HEK293 (cell line): ENCODE measurements at regions not wholly inside any gene's neighbourhood (a gene's known extent, or its start where the extent isn't known, plus 50 kb on each side); places are given as distances from the start of the nearest gene placed in this dataset.

Source experiments
- CTCF ChIA-PET: fragments of 350-600 bp; formaldehyde crosslinking; extraction: SDS; loops from one replicate; lab custom pipeline; 2021; ENCODE audit warnings: antibody characterized with exemption; lab: Yijun Ruan, JAX
- POLR2A ChIA-PET: fragments of 300-600 bp; formaldehyde crosslinking; extraction: SDS; loops from one replicate; lab custom pipeline; 2020; ENCODE audit warnings: antibody characterized with exemption, inconsistent platforms; lab: Yijun Ruan, JAX
- H3K27ac ChIP-seq: fragments of 200-500 bp; sonication (Bioruptor generic); 2 replicates; pipeline ENCODE4 v1.5.1; 2014; ENCODE audit warnings: low read depth, low read length, control low read depth, inconsistent platforms; ENCODE audit errors: extremely low read depth
- H3K36me3 ChIP-seq, 2 experiments: fragments of 200-500 bp in 1 of 2; sonication (Bioruptor generic) in 1 of 2; 1 replicate in 1 of 2; 2 replicates in 1 of 2; pipeline ENCODE4 v1.5.1; 2014 to 2017; ENCODE audit warnings: inconsistent platforms in 2 of 2, low read length in 2 of 2; ENCODE audit not compliant: control insufficient read depth in 2 of 2, insufficient read depth in 1 of 2
- H3K4me1 ChIP-seq: fragments of 200-500 bp; sonication (Bioruptor generic); 2 replicates; pipeline ENCODE4 v1.5.1; 2014; ENCODE audit warnings: mild to moderate bottlenecking, low read length, inconsistent platforms; ENCODE audit not compliant: control insufficient read depth, insufficient read depth
- H3K4me3 ChIP-seq: 2 replicates; pipeline ENCODE4 v1.5.1; 2011; ENCODE audit warnings: low read depth, mild to moderate bottlenecking, control low read depth, low read length, moderate library complexity
- H3K9me3 ChIP-seq: fragments of 200-500 bp; sonication (Bioruptor generic); 2 replicates; pipeline ENCODE4 v1.5.1; 2014; ENCODE audit warnings: low read depth, low read length, inconsistent platforms; ENCODE audit not compliant: control insufficient read depth, insufficient read depth
- KLF1 ChIP-seq: fragments of 450-650 bp; formaldehyde crosslinking; IDR thresholded peaks from 2 replicates; pipeline ENCODE4 v1.5.1; 2016; ENCODE audit warnings: missing biosample characterization, missing genetic modification characterization
- PRDM1 ChIP-seq: fragments of 450-650 bp; formaldehyde crosslinking; IDR thresholded peaks from 2 replicates; pipeline ENCODE4; 2016; ENCODE audit warnings: missing biosample characterization, missing genetic modification characterization
- ZBTB8A ChIP-seq: fragments of 450-650 bp; formaldehyde crosslinking; IDR thresholded peaks from 2 replicates; pipeline ENCODE4 v1.5.1; 2016; ENCODE audit warnings: missing biosample characterization, missing genetic modification characterization
- ZFP3 ChIP-seq: fragments of 450-650 bp; formaldehyde crosslinking; IDR thresholded peaks from 2 replicates; pipeline ENCODE4 v1.5.1; 2016; ENCODE audit warnings: low read depth, missing biosample characterization, missing genetic modification characterization
- ZNF148 ChIP-seq: fragments of 450-650 bp; formaldehyde crosslinking; IDR thresholded peaks from 2 replicates; pipeline ENCODE4 v1.5.0; 2017; ENCODE audit warnings: missing biosample characterization, missing genetic modification characterization, borderline replicate concordance
- ZNF19 ChIP-seq: fragments of 450-650 bp; formaldehyde crosslinking; IDR thresholded peaks from 2 replicates; pipeline ENCODE4; 2016; ENCODE audit warnings: missing biosample characterization, missing genetic modification characterization, low read depth
- ZNF266 ChIP-seq: fragments of 450-650 bp; formaldehyde crosslinking; IDR thresholded peaks from 2 replicates; pipeline ENCODE4 v1.5.1; 2016; ENCODE audit warnings: missing biosample characterization, missing genetic modification characterization, low read depth
- ZNF280C ChIP-seq: fragments of 450-650 bp; formaldehyde crosslinking; IDR thresholded peaks from 2 replicates; pipeline ENCODE4 v1.5.1; 2016; ENCODE audit warnings: missing biosample characterization, missing genetic modification characterization
- ZNF350 ChIP-seq: fragments of 450-650 bp; formaldehyde crosslinking; IDR thresholded peaks from 2 replicates; pipeline ENCODE4 v1.5.0; 2017; ENCODE audit warnings: missing biosample characterization, mild to moderate bottlenecking, missing genetic modification characterization
- ZNF433 ChIP-seq: fragments of 450-650 bp; formaldehyde crosslinking; IDR thresholded peaks from 2 replicates; pipeline ENCODE4 v1.5.1; 2016; ENCODE audit warnings: missing biosample characterization, missing genetic modification characterization, low read depth
- ZNF449 ChIP-seq: fragments of 450-650 bp; formaldehyde crosslinking; IDR thresholded peaks from 2 replicates; pipeline ENCODE4 v1.5.1; 2017; ENCODE audit warnings: missing biosample characterization, mild to moderate bottlenecking, missing genetic modification characterization, moderate library complexity
- ZNF549 ChIP-seq: fragments of 450-650 bp; IDR thresholded peaks from 2 replicates; pipeline ENCODE4 v1.5.1; 2018; ENCODE audit warnings: missing biosample characterization, missing genetic modification characterization, mild to moderate bottlenecking, inconsistent platforms, moderate library complexity
- ZNF558 ChIP-seq: fragments of 450-650 bp; formaldehyde crosslinking; IDR thresholded peaks from 2 replicates; pipeline ENCODE4 v1.5.1; 2016; ENCODE audit warnings: missing biosample characterization, missing genetic modification characterization
- ZNF777 ChIP-seq: fragments of 450-650 bp; formaldehyde crosslinking; IDR thresholded peaks from 2 replicates; pipeline ENCODE4 v1.5.1; 2017; ENCODE audit warnings: missing biosample characterization, missing genetic modification characterization, borderline replicate concordance
- ZNF830 ChIP-seq: fragments of 450-650 bp; IDR thresholded peaks from 2 replicates; pipeline ENCODE4 v1.5.0; 2018; ENCODE audit warnings: missing biosample characterization, missing genetic modification characterization, low read depth, mild to moderate bottlenecking, moderate library complexity
- ZSCAN16 ChIP-seq: fragments of 450-650 bp; formaldehyde crosslinking; IDR thresholded peaks from 2 replicates; pipeline ENCODE4 v1.5.1; 2016; ENCODE audit warnings: missing biosample characterization, missing genetic modification characterization

GRCh38 chr6:44049989-44050871 is 77.0 kb downstream of the MRPL14 start:
- TF ChIP-seq ZNF449 (tag by site-specific recombination) (peak; percentile 69; the same call in 1 of the 2 replicates), ZNF350 (tag by site-specific recombination) (no peak), ZNF549 (tag by site-specific recombination) (no peak), ZNF266 (tag by site-specific recombination) (no peak), ZBTB8A (tag by site-specific recombination) (0 out of 2 replicates have a peak, but pooled peaks have one; percentile 10), ZNF777 (tag by site-specific recombination) (no peak), ZNF280C (tag by site-specific recombination) (no peak), ZNF433 (tag by site-specific recombination) (no peak), ZNF148 (tag by site-specific recombination) (no peak), ZSCAN16 (tag by site-specific recombination) (no peak), ZNF558 (no peak)
- no peaks in the 10 kb centered on the region for H3K4me1 ChIP-seq
- no peak overlapping the region for H3K27ac ChIP-seq
- H3K36me3 ChIP-seq = no peaks in the 10 kb centered on the region
- no peaks in the 10 kb centered on the region for H3K9me3 ChIP-seq
- POLR2A ChIA-PET = interaction anchor here (0.6 kb wide), 1 partner anchor 48 kb away, joined by 4 read pairs; no protein-coding TSS in a partner anchor
- CTCF ChIA-PET = interaction anchor here (0.8 to 2.6 kb wide), 5 partner anchors 13 to 326 kb away, joined by 3 to 9 read pairs (median 3); partner anchors contain the start of gene VEGFA
- no peak overlapping the region for H3K4me3 ChIP-seq

- CTCF ChIA-PET = interaction anchor here (0.6 to 1.5 kb wide), 3 partner anchors 25 to 291 kb away, joined by 3 to 4 read pairs (median 3); no protein-coding TSS in a partner anchor
- no peak overlapping the region for H3K27ac ChIP-seq
- POLR2A ChIA-PET = interaction anchor here (0.6 kb wide), 1 partner anchor 47 kb away, joined by 4 read pairs; no protein-coding TSS in a partner anchor
- no peaks in the 10 kb centered on the region for H3K9me3 ChIP-seq
- no peak overlapping the region for H3K4me3 ChIP-seq
- H3K4me1 ChIP-seq = no peaks in the 10 kb centered on the region
- H3K36me3 ChIP-seq = no peaks in the 10 kb centered on the region
- peak; percentile 51; the same call in 1 of the 2 replicates for TF ChIP-seq PRDM1 (tag by site-specific recombination)
- TF ChIP-seq KLF1 (tag by site-specific recombination) = peak; percentile 84
- TF ChIP-seq ZFP3 = no peak
- no peak for TF ChIP-seq ZNF19 (tag by site-specific recombination)
- no peak for TF ChIP-seq ZNF830
These were observed 77.9 kb downstream of the MRPL14 start for GRCh38 chr6:44049163-44049988.
